ENCODE measurements at regions not wholly inside any gene's neighbourhood (a gene's known extent, or its start where the extent isn't known, plus 50 kb on each side); places are given as distances from the start of the nearest gene placed in this dataset.

- H3K4me3 ChIP-seq (ENCODE audit: insufficient read depth, low read depth, low read length), result no peak overlapping the region
- no peak overlapping the region for H2AFZ ChIP-seq (ENCODE audit: low read depth, low read length)
- no peak for TF ChIP-seq EZH2 (IDR thresholded peaks at IDR 0.05; ENCODE audit: insufficient read depth, low read length)
- no peak for TF ChIP-seq CTCF (IDR thresholded peaks at IDR 0.05; ENCODE audit: insufficient read depth, low read depth, low read length)
- H3K27ac ChIP-seq (ENCODE audit: low read depth, low read length), result no peak overlapping the region
- Mint-ChIP-seq H3K4me1 (ENCODE audit: low read depth, unreplicated experiment) (peaks cover 18% of the 10 kb centered on the region), H3K4me3 (ENCODE audit: unreplicated experiment) (no peak overlapping the region), H3K9me3 (ENCODE audit: unreplicated experiment) (peaks cover 6% of the 10 kb centered on the region), H3K36me3 (ENCODE audit: low read depth, unreplicated experiment) (no peaks in the 10 kb centered on the region), H3K27ac (ENCODE audit: unreplicated experiment) (no peak overlapping the region), H3K27me3 (ENCODE audit: low read depth, unreplicated experiment) (no peaks in the 10 kb centered on the region)
- peaks cover 17% of the 10 kb centered on the region for H3K4me1 ChIP-seq (ENCODE audit: insufficient read depth, low read length)
- H3K9me3 ChIP-seq (ENCODE audit: insufficient read depth, low read depth, low read length), result no peaks in the 10 kb centered on the region
- no peaks in the 10 kb centered on the region for H4K20me1 ChIP-seq (ENCODE audit: insufficient read depth, low read length)
- peak; percentile 52 for DNase-seq (ENCODE audit: low read depth)
- H3K4me2 ChIP-seq (ENCODE audit: low read length), result no peak overlapping the region
- H3K36me3 ChIP-seq (ENCODE audit: insufficient read depth, low read length), result no peaks in the 10 kb centered on the region
- H3K79me2 ChIP-seq (ENCODE audit: insufficient read depth, low read length), result no peaks in the 10 kb centered on the region
- no peaks in the 10 kb centered on the region for H3K27me3 ChIP-seq (ENCODE audit: insufficient read depth, low read length)
- FAIRE-seq, result no peak
- no peak overlapping the region for H3K9ac ChIP-seq (ENCODE audit: low read length)
Observed at GRCh38 chr12:92036771-92037453, 108.7 kb downstream of the BTG1 start.

GRCh38 chr12:92036061-92036620, 109.5 kb downstream of the BTG1 start:
- Histone ChIP-seq H3K4me1 (ENCODE audit: insufficient read depth, low read length) (peaks cover 13% of the 10 kb centered on the region), H3K9ac (ENCODE audit: low read length) (no peak overlapping the region), H3K9me3 (ENCODE audit: insufficient read depth, low read depth, low read length) (no peaks in the 10 kb centered on the region), H3K27me3 (ENCODE audit: insufficient read depth, low read length) (no peaks in the 10 kb centered on the region), H3K4me3 (ENCODE audit: insufficient read depth, low read depth, low read length) (no peak overlapping the region), H3K27ac (ENCODE audit: low read depth, low read length) (no peak overlapping the region), H4K20me1 (ENCODE audit: insufficient read depth, low read length) (no peaks in the 10 kb centered on the region), H3K36me3 (ENCODE audit: insufficient read depth, low read length) (no peaks in the 10 kb centered on the region), H2AFZ (ENCODE audit: low read depth, low read length) (no peak overlapping the region), H3K79me2 (ENCODE audit: insufficient read depth, low read length) (no peaks in the 10 kb centered on the region), H3K4me2 (ENCODE audit: low read length) (no peak overlapping the region)
- DNase-seq (ENCODE audit: low read depth) (no peak), FAIRE-seq (no peak)
- no peak overlapping the region for H3K27ac Mint-ChIP-seq (ENCODE audit: unreplicated experiment)
- H3K9me3 Mint-ChIP-seq (ENCODE audit: unreplicated experiment), result peaks cover 7% of the 10 kb centered on the region
- H3K4me3 Mint-ChIP-seq (ENCODE audit: unreplicated experiment), result no peak overlapping the region
- no peak for TF ChIP-seq CTCF (IDR thresholded peaks at IDR 0.05; ENCODE audit: insufficient read depth, low read depth, low read length)
- no peak for TF ChIP-seq EZH2 (IDR thresholded peaks at IDR 0.05; ENCODE audit: insufficient read depth, low read length)
- no peaks in the 10 kb centered on the region for H3K27me3 Mint-ChIP-seq (ENCODE audit: low read depth, unreplicated experiment)
- H3K36me3 Mint-ChIP-seq (ENCODE audit: low read depth, unreplicated experiment), result no peaks in the 10 kb centered on the region
- H3K4me1 Mint-ChIP-seq (ENCODE audit: low read depth, unreplicated experiment), result peaks cover 14% of the 10 kb centered on the region

- H3K27me3 ChIP-seq (ENCODE audit: insufficient read depth, low read length), result no peaks in the 10 kb centered on the region
- peaks cover 13% of the 10 kb centered on the region for H3K4me1 ChIP-seq (ENCODE audit: insufficient read depth, low read length)
- no peaks in the 10 kb centered on the region for H3K36me3 ChIP-seq (ENCODE audit: insufficient read depth, low read length)
- Mint-ChIP-seq H3K4me3 (ENCODE audit: unreplicated experiment) (no peak overlapping the region), H3K36me3 (ENCODE audit: low read depth, unreplicated experiment) (no peaks in the 10 kb centered on the region), H3K4me1 (ENCODE audit: low read depth, unreplicated experiment) (peaks cover 16% of the 10 kb centered on the region), H3K27ac (ENCODE audit: unreplicated experiment) (no peak overlapping the region), H3K27me3 (ENCODE audit: low read depth, unreplicated experiment) (no peaks in the 10 kb centered on the region), H3K9me3 (ENCODE audit: unreplicated experiment) (peaks cover 7% of the 10 kb centered on the region)
- TF ChIP-seq CTCF (IDR thresholded peaks at IDR 0.05; ENCODE audit: insufficient read depth, low read depth, low read length) (no peak), EZH2 (IDR thresholded peaks at IDR 0.05; ENCODE audit: insufficient read depth, low read length) (no peak)
- no peak overlapping the region for H3K9ac ChIP-seq (ENCODE audit: low read length)
- peak overlapping the region; percentile 59 for H3K4me3 ChIP-seq (ENCODE audit: insufficient read depth, low read depth, low read length)
- H2AFZ ChIP-seq (ENCODE audit: low read depth, low read length), result no peak overlapping the region
- H3K4me2 ChIP-seq (ENCODE audit: low read length), result peak overlapping the region; percentile 88
- no peaks in the 10 kb centered on the region for H3K9me3 ChIP-seq (ENCODE audit: insufficient read depth, low read depth, low read length)
- H3K27ac ChIP-seq (ENCODE audit: low read depth, low read length), result no peak overlapping the region
- H4K20me1 ChIP-seq (ENCODE audit: insufficient read depth, low read length), result no peaks in the 10 kb centered on the region
- no peak for DNase-seq (ENCODE audit: low read depth)
- FAIRE-seq, result no peak
- no peaks in the 10 kb centered on the region for H3K79me2 ChIP-seq (ENCODE audit: insufficient read depth, low read length)
Observed at GRCh38 chr12:92035477-92035876, 110.2 kb downstream of the BTG1 start.
